Nephron progenitor cell (in vitro differentiated cells): ENCODE measurements at regions not wholly inside any gene's neighbourhood (a gene's known extent, or its start where the extent isn't known, plus 50 kb on each side); places are given as distances from the start of the nearest gene placed in this dataset.
A peak's percentile ranks its signal among the peaks of the same experiment; 100 is the strongest.
"Not testable (repeated sequence)": the region's sequence is repeated elsewhere in the genome, so short reads cannot be mapped to it uniquely, and the experiment has no call there.

Experiments used
- DNase-seq: peaks from one replicate; pipeline ENCODE4 v3.0.0; 2021
- H3K27ac Mint-ChIP-seq: 2 replicates; pipeline ENCODE4 v1.8.0; 2021; ENCODE audit warnings: mild to moderate bottlenecking, moderate library complexity, mixed read lengths
- H3K27me3 Mint-ChIP-seq: 2 replicates; pipeline ENCODE4 v1.8.0; 2021; ENCODE audit warnings: mild to moderate bottlenecking, low read depth, mixed read lengths; ENCODE audit not compliant: poor library complexity
- H3K36me3 Mint-ChIP-seq: 2 replicates; pipeline ENCODE4 v1.8.0; 2021; ENCODE audit warnings: low read depth, mixed read lengths
- H3K4me1 Mint-ChIP-seq: 2 replicates; pipeline ENCODE4 v1.8.0; 2021; ENCODE audit warnings: mixed read lengths
- H3K4me3 Mint-ChIP-seq: 2 replicates; pipeline ENCODE4 v1.8.0; 2021; ENCODE audit warnings: mild to moderate bottlenecking, moderate library complexity, mixed read lengths
- H3K9me3 Mint-ChIP-seq: 2 replicates; pipeline ENCODE4 v1.8.0; 2021; ENCODE audit warnings: mild to moderate bottlenecking, moderate library complexity, mixed read lengths
- TF ChIP-seq, protein P1 (sequence below): fragments of 200-600 bp; sonication (generic); IDR thresholded peaks from 2 replicates; pipeline ENCODE4 v1.5.0; 2021; ENCODE audit warnings: antibody characterized with exemption

DNA sequence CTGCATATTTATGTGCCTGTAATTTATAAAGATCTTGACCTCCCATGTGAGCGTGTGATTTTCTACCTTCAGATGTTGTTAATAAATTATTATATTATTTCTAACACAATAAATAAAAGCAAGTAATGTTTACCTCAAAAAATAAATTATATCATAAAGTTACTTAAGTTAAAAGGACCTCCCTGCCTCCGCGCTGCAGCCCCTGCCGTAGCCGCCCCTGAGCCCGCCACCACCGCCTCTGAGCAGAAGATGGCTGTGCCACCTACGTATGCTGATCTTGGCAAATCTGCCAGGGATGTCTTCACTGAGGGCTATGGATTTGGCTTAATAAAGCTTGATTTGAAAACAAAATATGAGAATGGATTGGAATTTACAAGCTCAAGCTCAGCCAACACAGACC lies 119.6 kb upstream of the BRWD3 start:
- no peak for DNase-seq
- H3K36me3 Mint-ChIP-seq = no peaks in the 10 kb centered on the region
- TF ChIP-seq, protein P1, sequence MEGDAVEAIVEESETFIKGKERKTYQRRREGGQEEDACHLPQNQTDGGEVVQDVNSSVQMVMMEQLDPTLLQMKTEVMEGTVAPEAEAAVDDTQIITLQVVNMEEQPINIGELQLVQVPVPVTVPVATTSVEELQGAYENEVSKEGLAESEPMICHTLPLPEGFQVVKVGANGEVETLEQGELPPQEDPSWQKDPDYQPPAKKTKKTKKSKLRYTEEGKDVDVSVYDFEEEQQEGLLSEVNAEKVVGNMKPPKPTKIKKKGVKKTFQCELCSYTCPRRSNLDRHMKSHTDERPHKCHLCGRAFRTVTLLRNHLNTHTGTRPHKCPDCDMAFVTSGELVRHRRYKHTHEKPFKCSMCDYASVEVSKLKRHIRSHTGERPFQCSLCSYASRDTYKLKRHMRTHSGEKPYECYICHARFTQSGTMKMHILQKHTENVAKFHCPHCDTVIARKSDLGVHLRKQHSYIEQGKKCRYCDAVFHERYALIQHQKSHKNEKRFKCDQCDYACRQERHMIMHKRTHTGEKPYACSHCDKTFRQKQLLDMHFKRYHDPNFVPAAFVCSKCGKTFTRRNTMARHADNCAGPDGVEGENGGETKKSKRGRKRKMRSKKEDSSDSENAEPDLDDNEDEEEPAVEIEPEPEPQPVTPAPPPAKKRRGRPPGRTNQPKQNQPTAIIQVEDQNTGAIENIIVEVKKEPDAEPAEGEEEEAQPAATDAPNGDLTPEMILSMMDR = no peak
- no peaks in the 10 kb centered on the region for H3K27me3 Mint-ChIP-seq
- H3K4me3 Mint-ChIP-seq = no peak overlapping the region
- H3K27ac Mint-ChIP-seq = no peak overlapping the region
- no peaks in the 10 kb centered on the region for H3K4me1 Mint-ChIP-seq
- H3K9me3 Mint-ChIP-seq = peaks cover 73% of the 10 kb centered on the region

DNA sequence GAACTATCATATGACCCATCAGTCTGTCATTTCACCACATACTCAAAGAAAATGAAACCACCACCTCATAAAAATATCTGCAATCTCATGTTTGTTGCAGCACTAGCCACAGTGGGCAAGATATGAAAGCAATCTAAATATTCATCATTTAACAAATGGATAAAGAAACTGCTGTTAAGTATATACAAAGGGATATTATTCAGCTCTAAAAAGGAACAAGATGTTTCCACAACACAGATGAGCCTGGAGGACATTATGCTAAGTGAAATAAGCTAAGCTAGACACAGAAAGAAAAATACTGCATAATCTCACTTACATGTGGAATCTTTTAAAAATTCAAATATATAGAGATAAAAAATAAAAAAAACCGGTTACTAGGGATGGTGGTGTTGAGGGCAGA lies 108.2 kb upstream of the BRWD3 start:
- H3K27me3 Mint-ChIP-seq = peaks cover 4% of the 10 kb centered on the region
- peaks cover 60% of the 10 kb centered on the region for H3K9me3 Mint-ChIP-seq
- TF ChIP-seq, protein P1 = no peak
- DNase-seq = no peak
- H3K36me3 Mint-ChIP-seq = no peaks in the 10 kb centered on the region
- H3K4me3 Mint-ChIP-seq = no peak overlapping the region
- H3K4me1 Mint-ChIP-seq = no peaks in the 10 kb centered on the region
- H3K27ac Mint-ChIP-seq = no peak overlapping the region

DNA sequence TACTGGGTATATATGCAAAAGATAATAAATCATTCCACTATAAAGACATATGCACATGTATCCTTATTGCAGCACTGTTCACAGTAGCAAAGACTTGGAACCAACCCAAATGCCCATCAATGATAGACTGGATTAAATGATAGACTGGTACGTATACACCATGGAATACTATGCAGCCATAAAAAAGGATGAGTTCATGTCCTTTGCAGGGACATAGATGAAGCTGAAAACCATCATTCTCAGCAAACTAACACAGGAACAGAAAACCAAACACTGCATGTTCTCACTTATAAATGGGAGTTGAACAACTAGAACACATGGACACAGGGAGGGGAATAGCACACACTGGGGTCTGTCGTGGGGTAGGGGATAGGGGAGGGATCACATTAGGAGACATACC lies 102.7 kb upstream of the BRWD3 start:
- DNase-seq, H3K36me3 Mint-ChIP-seq, H3K4me1 Mint-ChIP-seq, H3K4me3 Mint-ChIP-seq, H3K27me3 Mint-ChIP-seq, H3K27ac Mint-ChIP-seq: not testable (repeated sequence)
- peaks cover 84% of the 10 kb centered on the region for H3K9me3 Mint-ChIP-seq

DNA sequence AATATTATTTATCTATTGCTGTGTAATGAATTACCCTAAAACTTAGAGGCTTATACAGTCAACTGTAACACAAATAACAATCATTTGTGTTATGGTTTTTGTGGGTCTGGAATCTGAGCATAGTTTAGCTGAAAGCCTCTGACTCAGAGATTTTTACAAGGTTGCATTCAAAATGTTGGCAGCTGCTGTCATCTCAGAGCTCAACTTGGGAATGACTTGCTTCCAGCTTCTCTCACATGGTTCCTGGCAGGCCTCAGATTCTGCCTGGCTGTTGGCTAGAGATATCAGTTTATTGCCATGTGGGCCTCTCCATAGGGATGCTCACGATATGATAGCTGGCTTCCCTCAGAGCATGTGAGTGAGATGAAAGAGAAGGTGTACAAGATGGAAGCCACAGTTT lies 70.2 kb upstream of the BRWD3 start:
- TF ChIP-seq, protein P1 = no peak
- Mint-ChIP-seq H3K27me3 (no peaks in the 10 kb centered on the region), H3K4me3 (no peak overlapping the region), H3K4me1 (no peaks in the 10 kb centered on the region), H3K36me3 (no peaks in the 10 kb centered on the region), H3K27ac (no peak overlapping the region), H3K9me3 (peaks cover 20% of the 10 kb centered on the region)
- DNase-seq = no peak

DNA sequence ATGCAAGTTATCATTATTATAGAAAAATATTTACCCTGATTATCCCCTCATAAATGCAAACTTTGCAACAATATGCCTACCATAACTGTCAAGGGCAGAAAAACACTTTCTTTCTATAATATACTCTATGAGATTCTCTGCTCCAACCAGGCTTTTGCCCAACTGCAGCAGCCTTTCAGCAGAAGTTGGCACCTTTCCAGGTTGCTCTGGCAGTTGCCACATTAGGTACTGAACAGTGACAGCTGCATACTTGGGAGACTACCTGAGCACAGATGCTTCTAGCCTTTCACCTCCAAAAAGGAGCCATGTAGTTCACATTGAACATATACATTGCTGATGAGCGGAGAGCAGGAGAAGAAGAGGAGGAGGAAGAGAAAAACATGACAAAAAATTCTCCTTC lies 69.5 kb upstream of the BRWD3 start:
- TF ChIP-seq, protein P1 = no peak
- DNase-seq = no peak
- no peaks in the 10 kb centered on the region for H3K27me3 Mint-ChIP-seq
- peaks cover 13% of the 10 kb centered on the region for H3K9me3 Mint-ChIP-seq
- no peak overlapping the region for H3K27ac Mint-ChIP-seq
- H3K4me1 Mint-ChIP-seq = no peaks in the 10 kb centered on the region
- H3K4me3 Mint-ChIP-seq = no peak overlapping the region
- H3K36me3 Mint-ChIP-seq = no peaks in the 10 kb centered on the region

DNA sequence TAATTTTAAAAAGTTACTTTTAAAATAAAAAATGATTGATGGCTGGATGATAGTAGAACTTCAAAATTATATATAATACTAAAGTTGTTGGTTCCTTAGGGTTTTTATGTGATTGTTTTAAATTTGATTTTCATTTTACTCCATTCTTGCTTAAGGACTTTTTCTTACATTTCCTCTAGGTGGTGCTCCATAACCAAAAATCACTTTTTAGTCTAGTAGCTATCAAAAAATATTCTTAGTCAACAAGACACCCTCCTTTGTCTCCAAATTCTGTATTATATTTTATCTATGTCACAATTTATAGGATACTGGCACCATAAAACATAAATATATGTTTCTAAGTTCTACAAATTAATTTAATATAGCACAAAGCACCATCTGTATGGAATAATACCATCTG lies 67.2 kb upstream of the BRWD3 start:
- no peak overlapping the region for H3K27ac Mint-ChIP-seq
- H3K36me3 Mint-ChIP-seq = no peaks in the 10 kb centered on the region
- DNase-seq = no peak
- H3K4me1 Mint-ChIP-seq = no peaks in the 10 kb centered on the region
- no peaks in the 10 kb centered on the region for H3K27me3 Mint-ChIP-seq
- H3K4me3 Mint-ChIP-seq = no peak overlapping the region
- peaks cover 19% of the 10 kb centered on the region for H3K9me3 Mint-ChIP-seq
- TF ChIP-seq, protein P1 = peak; percentile 37
